ENCODE measurements at regions not wholly inside any gene's neighbourhood (a gene's known extent, or its start where the extent isn't known, plus 50 kb on each side); places are given as distances from the start of the nearest gene placed in this dataset.

DNA sequence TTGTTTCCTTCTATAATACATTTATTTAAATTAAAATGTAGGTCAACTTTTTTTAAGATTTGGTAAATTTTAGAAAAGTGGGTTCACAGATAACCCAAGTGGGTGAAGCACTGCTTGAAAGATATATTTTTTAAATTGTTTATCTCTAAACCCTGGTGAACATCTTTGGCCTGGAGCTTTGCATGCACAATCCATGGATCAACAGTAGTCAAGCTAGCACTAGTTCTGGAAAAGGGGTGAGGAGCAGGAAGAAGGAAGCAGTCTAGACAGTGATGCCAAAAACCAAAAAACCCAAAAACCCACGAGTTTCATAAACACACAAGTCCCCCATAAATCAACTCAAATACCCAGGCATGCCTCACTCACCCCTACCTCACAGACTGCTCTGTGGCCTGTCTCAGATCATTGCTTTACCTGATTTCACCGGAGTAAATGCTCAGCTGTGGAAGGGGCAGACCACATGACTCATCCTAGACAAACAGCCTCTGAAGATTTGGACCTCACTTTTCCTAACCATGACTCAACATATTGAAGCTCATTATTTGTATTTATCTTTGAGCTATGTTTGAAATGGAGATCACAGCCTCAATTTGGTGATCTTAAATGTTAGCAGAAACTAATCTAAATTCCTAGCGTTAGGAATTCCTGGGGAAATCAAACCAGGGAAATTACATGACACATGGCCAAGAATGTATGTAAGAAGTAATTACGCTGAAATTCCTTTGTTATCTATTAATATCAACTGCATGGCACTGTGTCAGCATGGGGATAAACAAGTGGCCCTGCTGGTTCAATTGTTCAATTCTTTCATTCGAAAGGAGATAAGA is 149.6 kb downstream of the ZNF608 start:
- CTCF ChIA-PET, result no interaction called here
- TF ChIP-seq, protein P1, sequence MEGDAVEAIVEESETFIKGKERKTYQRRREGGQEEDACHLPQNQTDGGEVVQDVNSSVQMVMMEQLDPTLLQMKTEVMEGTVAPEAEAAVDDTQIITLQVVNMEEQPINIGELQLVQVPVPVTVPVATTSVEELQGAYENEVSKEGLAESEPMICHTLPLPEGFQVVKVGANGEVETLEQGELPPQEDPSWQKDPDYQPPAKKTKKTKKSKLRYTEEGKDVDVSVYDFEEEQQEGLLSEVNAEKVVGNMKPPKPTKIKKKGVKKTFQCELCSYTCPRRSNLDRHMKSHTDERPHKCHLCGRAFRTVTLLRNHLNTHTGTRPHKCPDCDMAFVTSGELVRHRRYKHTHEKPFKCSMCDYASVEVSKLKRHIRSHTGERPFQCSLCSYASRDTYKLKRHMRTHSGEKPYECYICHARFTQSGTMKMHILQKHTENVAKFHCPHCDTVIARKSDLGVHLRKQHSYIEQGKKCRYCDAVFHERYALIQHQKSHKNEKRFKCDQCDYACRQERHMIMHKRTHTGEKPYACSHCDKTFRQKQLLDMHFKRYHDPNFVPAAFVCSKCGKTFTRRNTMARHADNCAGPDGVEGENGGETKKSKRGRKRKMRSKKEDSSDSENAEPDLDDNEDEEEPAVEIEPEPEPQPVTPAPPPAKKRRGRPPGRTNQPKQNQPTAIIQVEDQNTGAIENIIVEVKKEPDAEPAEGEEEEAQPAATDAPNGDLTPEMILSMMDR (conservative IDR thresholded peaks at IDR 0.05; ENCODE audit: low read depth, low read length), result no peak
- no peak for TF ChIP-seq EZH2 (IDR thresholded peaks at IDR 0.05; ENCODE audit: borderline replicate concordance, low read depth, low read length, poor library complexity, severe bottlenecking)
- no TSS peak for BruUV-seq (replicated peaks)

DNA sequence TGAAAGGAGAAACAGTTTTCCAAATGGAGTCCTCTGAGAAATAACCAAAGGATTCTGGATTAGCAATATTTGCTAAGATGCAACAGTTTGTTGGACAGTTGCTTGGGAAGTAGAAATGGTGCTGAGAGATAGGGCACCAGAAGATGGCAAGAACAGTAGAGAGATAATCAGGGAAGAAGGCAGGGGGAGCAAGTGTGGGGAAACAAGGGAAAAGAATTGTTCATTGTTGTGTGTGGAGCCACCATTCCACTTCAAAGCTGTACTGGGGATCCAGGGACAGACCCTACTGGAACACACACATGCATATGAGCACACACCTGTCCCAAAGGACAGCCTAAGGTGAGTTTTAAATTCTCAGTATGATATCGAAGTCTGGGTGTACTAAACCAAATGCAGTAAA is 152.5 kb downstream of the ZNF608 start:
- POLR2A ChIA-PET (ENCODE audit: low non-redundant PET), result no interaction called here
- H3K4me3 ChIP-seq (ENCODE audit: low read depth, low read length, poor library complexity, severe bottlenecking), result no peak overlapping the region
- DNase-seq (ENCODE audit: low spot score), result no peak
- no peaks in the 10 kb centered on the region for H3K4me1 ChIP-seq (ENCODE audit: insufficient read depth, low read length, poor library complexity, severe bottlenecking)
- no peaks in the 10 kb centered on the region for H3K36me3 ChIP-seq (ENCODE audit: insufficient read depth, low read length, poor library complexity, severe bottlenecking)
- CTCF ChIA-PET, result interaction anchor here (0.6 kb wide), 1 partner anchor 327 kb away, joined by 5 read pairs; no protein-coding TSS in a partner anchor
- intact Hi-C loops (cut with micrococcal nuclease; ENCODE audit: unreplicated experiment), result no loop called here
- no peaks in the 10 kb centered on the region for H3K9me3 ChIP-seq (ENCODE audit: low read depth, low read length, poor library complexity, severe bottlenecking)
- no peak for TF ChIP-seq EZH2 (IDR thresholded peaks at IDR 0.05; ENCODE audit: borderline replicate concordance, low read depth, low read length, poor library complexity, severe bottlenecking)
- TF ChIP-seq, protein P1 (conservative IDR thresholded peaks at IDR 0.05; ENCODE audit: low read depth, low read length), result no peak
- no peak overlapping the region for H3K27ac ChIP-seq (ENCODE audit: low read depth, low read length, poor library complexity, severe bottlenecking)
- BruUV-seq (replicated peaks), result no TSS peak
- H3K27me3 ChIP-seq (replicated peaks; ENCODE audit: insufficient read depth, low read depth, low read length, poor library complexity), result no peaks in the 10 kb centered on the region

More for the DNA sequence above, 149.6 kb downstream of the ZNF608 start:
- no peak overlapping the region for H3K27ac ChIP-seq (ENCODE audit: low read depth, low read length, poor library complexity, severe bottlenecking)
- H3K4me1 ChIP-seq (ENCODE audit: insufficient read depth, low read length, poor library complexity, severe bottlenecking), result no peaks in the 10 kb centered on the region
- DNase-seq (ENCODE audit: low spot score), result no peak
- POLR2A ChIA-PET (ENCODE audit: low non-redundant PET), result no interaction called here
- intact Hi-C loops (cut with micrococcal nuclease; ENCODE audit: unreplicated experiment), result no loop called here
- H3K4me3 ChIP-seq (ENCODE audit: low read depth, low read length, poor library complexity, severe bottlenecking), result no peak overlapping the region
- H3K9me3 ChIP-seq (ENCODE audit: low read depth, low read length, poor library complexity, severe bottlenecking), result no peaks in the 10 kb centered on the region
- H3K36me3 ChIP-seq (ENCODE audit: insufficient read depth, low read length, poor library complexity, severe bottlenecking), result no peaks in the 10 kb centered on the region
- peaks cover 4% of the 10 kb centered on the region for H3K27me3 ChIP-seq (replicated peaks; ENCODE audit: insufficient read depth, low read depth, low read length, poor library complexity)

DNA sequence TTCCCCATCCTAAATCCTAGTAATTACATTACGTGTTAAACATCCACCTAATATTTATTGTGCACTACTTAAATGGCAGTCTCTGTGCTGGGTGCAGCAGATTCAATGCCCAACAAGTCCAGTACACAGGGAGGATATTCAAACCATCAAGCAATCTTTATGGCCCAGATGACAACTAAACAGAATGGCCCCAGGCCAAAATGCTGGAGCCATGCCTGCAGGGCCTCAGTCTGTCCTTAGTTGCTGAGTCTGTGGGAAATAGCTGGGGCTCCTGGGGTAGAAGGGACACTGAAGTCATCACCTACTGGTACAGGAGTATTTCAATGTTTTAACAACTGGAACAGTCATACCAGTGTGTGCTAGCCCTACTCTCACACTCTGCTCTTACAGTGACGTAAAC is 153.5 kb downstream of the ZNF608 start:
- no TSS peak for BruUV-seq (replicated peaks)

More for the DNA sequence above, 153.5 kb downstream of the ZNF608 start:
- Histone ChIP-seq H3K4me3 (ENCODE audit: low read depth, low read length, poor library complexity, severe bottlenecking) (no peak overlapping the region), H3K9me3 (ENCODE audit: low read depth, low read length, poor library complexity, severe bottlenecking) (no peaks in the 10 kb centered on the region), H3K27ac (ENCODE audit: low read depth, low read length, poor library complexity, severe bottlenecking) (no peak overlapping the region), H3K36me3 (ENCODE audit: insufficient read depth, low read length, poor library complexity, severe bottlenecking) (no peaks in the 10 kb centered on the region), H3K27me3 (replicated peaks; ENCODE audit: insufficient read depth, low read depth, low read length, poor library complexity) (no peaks in the 10 kb centered on the region), H3K4me1 (ENCODE audit: insufficient read depth, low read length, poor library complexity, severe bottlenecking) (no peaks in the 10 kb centered on the region)
- ChIA-PET POLR2A (ENCODE audit: low non-redundant PET) (interaction anchor here (0.6 kb wide), 1 partner anchor 187 kb away, joined by 3 read pairs; no protein-coding TSS in a partner anchor), CTCF (no interaction called here)
- no peak for DNase-seq (ENCODE audit: low spot score)
- intact Hi-C loops (cut with micrococcal nuclease; ENCODE audit: unreplicated experiment), result no loop called here
- TF ChIP-seq, protein P1 (conservative IDR thresholded peaks at IDR 0.05; ENCODE audit: low read depth, low read length), result no peak
- TF ChIP-seq EZH2 (IDR thresholded peaks at IDR 0.05; ENCODE audit: borderline replicate concordance, low read depth, low read length, poor library complexity, severe bottlenecking), result no peak
